ENCODE measurements at regions not wholly inside any gene's neighbourhood (a gene's known extent, or its start where the extent isn't known, plus 50 kb on each side); places are given as distances from the start of the nearest gene placed in this dataset.

GRCh38 chr9:708182-708550 is 133.3 kb upstream of the DMRT1 start:
- no peak overlapping the region for H3K27ac ChIP-seq
- H3K4me1 ChIP-seq = peaks cover 34% of the 10 kb centered on the region
- FAIRE-seq (no peak), ATAC-seq (no peak), DNase-seq (ENCODE audit: low read depth in 1 of 2, low spot score in 1 of 2) (no peak)
- H3K4me3 ChIP-seq = no peak overlapping the region
- 87% methylated on average over 7 of the region's 7 CpGs for WGBS (ENCODE audit: missing lambda C conversion rate)
- ChIA-PET POLR2A (no interaction called here), CTCF (interaction anchor here (0.8 kb wide), 1 partner anchor 14 kb away, joined by 3 read pairs; no protein-coding TSS in a partner anchor)
- H3K9me3 ChIP-seq = no peaks in the 10 kb centered on the region
- no peak overlapping the region for H3K4me2 ChIP-seq
- TF ChIP-seq MAX (IDR thresholded peaks at IDR 0.05) = no peak
- TF ChIP-seq ZC3H11A (IDR thresholded peaks at IDR 0.05) = no peak
- TF ChIP-seq HMGXB4 (CRISPR knock-in tag; IDR thresholded peaks at IDR 0.05; ENCODE audit: borderline replicate concordance) = no peak
- no peak for TF ChIP-seq RFX5 (IDR thresholded peaks at IDR 0.05)
- TF ChIP-seq FOXS1 (CRISPR knock-in tag; IDR thresholded peaks at IDR 0.05) = no peak
- no peak for TF ChIP-seq RCOR1 (IDR thresholded peaks at IDR 0.05; ENCODE audit: low read depth, low read length)
- TF ChIP-seq BCL3 (IDR thresholded peaks at IDR 0.05) = no peak
- no peak for TF ChIP-seq JUN (IDR thresholded peaks at IDR 0.05)
- no peak for TF ChIP-seq EHMT2 (IDR thresholded peaks at IDR 0.05; ENCODE audit: low read depth)
- no peak for TF ChIP-seq ESRRA (IDR thresholded peaks at IDR 0.05; ENCODE audit: borderline replicate concordance, low read length)
- no peak for TF ChIP-seq FOSL2 (IDR thresholded peaks at IDR 0.05)
- no peak for TF ChIP-seq FOSL2 (CRISPR knock-in tag; IDR thresholded peaks at IDR 0.05)

GRCh38 chr9:708551-709432 is 132.7 kb upstream of the DMRT1 start:
- TF ChIP-seq PHF8 (IDR thresholded peaks at IDR 0.05; ENCODE audit: borderline replicate concordance, low read depth) (no peak), NFE2L2 (conservative IDR thresholded peaks at IDR 0.05; ENCODE audit: low read length) (no peak), CBX8 (IDR thresholded peaks at IDR 0.05) (no peak), CBX2 (IDR thresholded peaks at IDR 0.05; ENCODE audit: borderline replicate concordance, low read depth) (no peak), BCL3 (IDR thresholded peaks at IDR 0.05) (no peak), HMGXB4 (CRISPR knock-in tag; IDR thresholded peaks at IDR 0.05; ENCODE audit: borderline replicate concordance) (no peak), HOXA7 (CRISPR knock-in tag; IDR thresholded peaks at IDR 0.05) (no peak), EP300 (IDR thresholded peaks at IDR 0.05) (no peak), TFCP2L1 (CRISPR knock-in tag; IDR thresholded peaks at IDR 0.05) (no peak), RAD21 (conservative IDR thresholded peaks at IDR 0.05 in 1 of 2, IDR thresholded peaks at IDR 0.05 in 1 of 2) (no peak), KDM1A (IDR thresholded peaks at IDR 0.05; ENCODE audit: low read depth) (no peak), RNF2 (IDR thresholded peaks at IDR 0.05; ENCODE audit: borderline replicate concordance, low read depth) (no peak), SMC3 (IDR thresholded peaks at IDR 0.05) (no peak), HEYL (CRISPR knock-in tag; IDR thresholded peaks at IDR 0.05) (no peak)
- ATAC-seq = no peak

More at GRCh38 chr9:708551-709432, 132.7 kb upstream of the DMRT1 start:
- peaks cover 28% of the 10 kb centered on the region for H3K4me1 ChIP-seq
- CTCF ChIA-PET = interaction anchor here (0.8 kb wide), 1 partner anchor 15 kb away, joined by 3 read pairs; no protein-coding TSS in a partner anchor
- H3K9me3 ChIP-seq = no peaks in the 10 kb centered on the region
- POLR2A ChIA-PET = no interaction called here
- no peak overlapping the region for H3K4me2 ChIP-seq
- peak overlapping the region; percentile 10 to 32; a peak in 1 of 6 replicates for H3K27ac ChIP-seq
- 89% methylated on average over 9 of the region's 9 CpGs for WGBS (ENCODE audit: missing lambda C conversion rate)
- DNase-seq (ENCODE audit: low read depth in 1 of 2, low spot score in 1 of 2) (no peak), FAIRE-seq (no peak)
- no peak overlapping the region for H3K4me3 ChIP-seq

Measured in A549 (cell line).